ENCODE measurements at regions not wholly inside any gene's neighbourhood (a gene's known extent, or its start where the extent isn't known, plus 50 kb on each side); places are given as distances from the start of the nearest gene placed in this dataset.

DNA sequence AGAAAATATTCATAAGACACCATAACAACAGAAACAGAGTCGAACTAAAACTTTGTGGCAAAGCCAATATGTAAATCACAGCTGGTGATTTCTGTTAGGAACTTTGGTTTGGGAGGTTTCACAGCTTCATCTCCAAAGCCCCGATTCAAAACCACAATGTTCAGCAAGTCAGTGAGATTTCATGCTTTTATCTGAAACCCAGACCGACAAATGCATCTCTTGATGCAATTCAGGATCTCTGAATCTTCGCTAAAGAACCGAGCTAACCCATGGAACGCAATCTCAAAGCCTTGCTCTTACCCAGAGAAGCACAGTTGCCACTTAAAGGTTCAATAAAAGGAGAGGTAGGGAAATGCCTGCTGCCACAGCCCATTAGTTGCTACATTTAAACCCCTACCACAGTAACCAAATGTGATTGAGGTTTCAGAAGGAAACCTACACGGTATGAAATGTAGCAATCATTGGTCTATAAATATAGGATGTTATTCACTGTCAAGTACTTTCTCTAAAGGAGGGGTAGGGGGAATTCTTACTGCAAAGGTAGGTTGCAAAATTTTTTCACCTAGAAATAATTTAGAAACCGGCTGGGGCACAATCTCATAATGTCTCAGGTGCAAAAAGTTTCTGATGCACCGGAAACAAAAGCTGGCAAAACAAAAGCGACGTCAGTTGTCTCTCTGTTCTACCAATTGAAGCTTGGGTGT lies 381.0 kb upstream of the ARID1B start:
- TF ChIP-seq, protein P1, sequence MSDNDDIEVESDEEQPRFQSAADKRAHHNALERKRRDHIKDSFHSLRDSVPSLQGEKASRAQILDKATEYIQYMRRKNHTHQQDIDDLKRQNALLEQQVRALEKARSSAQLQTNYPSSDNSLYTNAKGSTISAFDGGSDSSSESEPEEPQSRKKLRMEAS (IDR thresholded peaks at IDR 0.05; ENCODE audit: low read depth, low read length), result no peak
- TF ChIP-seq MYC (IDR thresholded peaks at IDR 0.05; ENCODE audit: low read depth, low read length) (no peak), POLR2A (IDR thresholded peaks at IDR 0.05; ENCODE audit: extremely low read depth, insufficient read length) (no peak)
- TF ChIP-seq, protein P2, sequence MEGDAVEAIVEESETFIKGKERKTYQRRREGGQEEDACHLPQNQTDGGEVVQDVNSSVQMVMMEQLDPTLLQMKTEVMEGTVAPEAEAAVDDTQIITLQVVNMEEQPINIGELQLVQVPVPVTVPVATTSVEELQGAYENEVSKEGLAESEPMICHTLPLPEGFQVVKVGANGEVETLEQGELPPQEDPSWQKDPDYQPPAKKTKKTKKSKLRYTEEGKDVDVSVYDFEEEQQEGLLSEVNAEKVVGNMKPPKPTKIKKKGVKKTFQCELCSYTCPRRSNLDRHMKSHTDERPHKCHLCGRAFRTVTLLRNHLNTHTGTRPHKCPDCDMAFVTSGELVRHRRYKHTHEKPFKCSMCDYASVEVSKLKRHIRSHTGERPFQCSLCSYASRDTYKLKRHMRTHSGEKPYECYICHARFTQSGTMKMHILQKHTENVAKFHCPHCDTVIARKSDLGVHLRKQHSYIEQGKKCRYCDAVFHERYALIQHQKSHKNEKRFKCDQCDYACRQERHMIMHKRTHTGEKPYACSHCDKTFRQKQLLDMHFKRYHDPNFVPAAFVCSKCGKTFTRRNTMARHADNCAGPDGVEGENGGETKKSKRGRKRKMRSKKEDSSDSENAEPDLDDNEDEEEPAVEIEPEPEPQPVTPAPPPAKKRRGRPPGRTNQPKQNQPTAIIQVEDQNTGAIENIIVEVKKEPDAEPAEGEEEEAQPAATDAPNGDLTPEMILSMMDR (IDR thresholded peaks at IDR 0.05; ENCODE audit: low read depth, low read length), result no peak
- H3K4me3 ChIP-seq (ENCODE audit: low read depth, low read length), result no peak overlapping the region
- DNase-seq (ENCODE audit: low read depth), result no peak

GRCh38 chr6:156395276-156395675 lies 381.9 kb upstream of the ARID1B start:
- DNase-seq (ENCODE audit: low read depth), result no peak
- no peak overlapping the region for H3K4me3 ChIP-seq (ENCODE audit: low read depth, low read length)

GRCh38 chr6:156392648-156393047 lies 384.5 kb upstream of the ARID1B start:
- no peak for DNase-seq (ENCODE audit: low read depth)
- TF ChIP-seq MYC (IDR thresholded peaks at IDR 0.05; ENCODE audit: low read depth, low read length) (no peak), POLR2A (IDR thresholded peaks at IDR 0.05; ENCODE audit: extremely low read depth, insufficient read length) (no peak)
- TF ChIP-seq, protein P2 (IDR thresholded peaks at IDR 0.05; ENCODE audit: low read depth, low read length), result no peak
- TF ChIP-seq, protein P1 (IDR thresholded peaks at IDR 0.05; ENCODE audit: low read depth, low read length), result no peak

More at GRCh38 chr6:156395276-156395675, 381.9 kb upstream of the ARID1B start:
- TF ChIP-seq MYC (IDR thresholded peaks at IDR 0.05; ENCODE audit: low read depth, low read length) (no peak), POLR2A (IDR thresholded peaks at IDR 0.05; ENCODE audit: extremely low read depth, insufficient read length) (no peak)
- TF ChIP-seq, protein P2 (IDR thresholded peaks at IDR 0.05; ENCODE audit: low read depth, low read length), result no peak
- TF ChIP-seq, protein P1 (IDR thresholded peaks at IDR 0.05; ENCODE audit: low read depth, low read length), result no peak

DNA sequence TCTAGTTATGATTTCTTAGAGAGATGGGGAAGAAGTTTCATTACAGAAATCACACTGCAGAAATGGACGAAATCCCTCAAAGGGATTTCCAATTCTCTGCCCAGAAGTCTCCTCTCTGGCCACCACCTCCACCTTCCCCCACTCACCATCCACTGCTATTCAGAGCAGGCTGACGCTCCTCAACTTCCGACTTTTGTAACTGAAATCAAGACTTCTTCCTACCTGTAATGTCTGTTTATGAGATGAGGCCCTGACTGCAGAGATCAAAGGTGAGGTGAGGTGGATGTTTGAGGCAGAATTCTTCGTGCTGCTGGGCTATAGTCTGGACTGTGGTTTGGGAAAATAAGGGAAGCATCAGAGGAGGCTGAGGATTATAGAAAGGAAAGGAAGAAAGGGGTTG lies 385.2 kb upstream of the ARID1B start:
- TF ChIP-seq MYC (IDR thresholded peaks at IDR 0.05; ENCODE audit: low read depth, low read length), result no peak
- TF ChIP-seq, protein P2 (IDR thresholded peaks at IDR 0.05; ENCODE audit: low read depth, low read length), result no peak
- TF ChIP-seq, protein P1 (IDR thresholded peaks at IDR 0.05; ENCODE audit: low read depth, low read length), result no peak
- no peak for TF ChIP-seq POLR2A (IDR thresholded peaks at IDR 0.05; ENCODE audit: extremely low read depth, insufficient read length)
- no peak overlapping the region for H3K4me3 ChIP-seq (ENCODE audit: low read depth, low read length)
- no peak for DNase-seq (ENCODE audit: low read depth)

More at GRCh38 chr6:156392648-156393047, 384.5 kb upstream of the ARID1B start:
- no peak overlapping the region for H3K4me3 ChIP-seq (ENCODE audit: low read depth, low read length)

GRCh38 chr6:156391061-156391672 lies 386.0 kb upstream of the ARID1B start:
- DNase-seq (ENCODE audit: low read depth), result no peak
- H3K4me3 ChIP-seq (ENCODE audit: low read depth, low read length), result no peak overlapping the region
- TF ChIP-seq MYC (IDR thresholded peaks at IDR 0.05; ENCODE audit: low read depth, low read length) (no peak), POLR2A (IDR thresholded peaks at IDR 0.05; ENCODE audit: extremely low read depth, insufficient read length) (no peak)
- TF ChIP-seq, protein P1 (IDR thresholded peaks at IDR 0.05; ENCODE audit: low read depth, low read length), result no peak
- TF ChIP-seq, protein P2 (IDR thresholded peaks at IDR 0.05; ENCODE audit: low read depth, low read length), result no peak
